ENCODE measurements at regions not wholly inside any gene's neighbourhood (a gene's known extent, or its start where the extent isn't known, plus 50 kb on each side); places are given as distances from the start of the nearest gene placed in this dataset.
"Not testable (repeated sequence)": the region's sequence is repeated elsewhere in the genome, so short reads cannot be mapped to it uniquely, and the experiment has no call there.

DNA sequence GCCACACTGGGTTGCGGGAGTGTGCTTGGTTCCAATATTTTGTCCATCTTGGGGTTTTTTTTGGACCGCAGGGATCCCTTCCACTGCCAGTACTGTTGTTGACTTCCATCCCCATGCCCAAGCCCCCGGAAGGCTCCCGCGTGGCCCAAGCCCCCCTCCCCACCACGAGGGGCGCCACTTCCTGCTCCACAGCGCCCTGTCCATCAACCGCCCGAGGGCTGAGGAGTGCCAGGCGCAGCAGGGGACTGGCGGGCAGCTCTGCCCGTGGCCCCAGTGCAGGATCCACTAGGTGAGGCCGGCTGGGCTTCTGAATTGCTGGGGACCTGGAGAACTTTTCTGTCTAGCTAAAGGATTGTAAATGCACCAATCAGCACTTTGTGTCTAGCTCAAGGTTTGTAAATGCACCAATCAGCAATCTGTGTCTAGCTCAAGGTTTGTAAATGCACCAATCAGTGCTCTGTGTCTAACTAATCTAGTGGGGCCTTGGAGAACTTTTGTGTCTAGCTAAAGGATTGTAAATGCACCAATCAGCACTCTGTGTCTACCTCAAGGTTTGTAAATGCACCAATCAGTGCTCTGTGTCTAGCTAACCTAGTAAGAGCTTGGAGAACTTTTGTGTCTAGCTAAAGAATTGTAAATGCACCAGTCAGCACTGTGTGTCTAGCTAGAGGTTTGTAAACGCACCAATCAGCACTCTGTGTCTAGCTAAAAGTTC lies 281.3 kb upstream of the CHAC2 start:
- H3K27me3 ChIP-seq (ENCODE audit: control insufficient read depth in 2 of 2, insufficient read depth in 1 of 2, low read length in 1 of 2); DNase-seq (ENCODE audit: low read depth in 6 of 9, low spot score in 9 of 9); H3K4me1 ChIP-seq (ENCODE audit: control insufficient read depth in 2 of 2, insufficient read depth in 2 of 2, low read length in 2 of 2); H3K27ac ChIP-seq (ENCODE audit: low read depth in 1 of 2, low read length in 1 of 2); H3K36me3 ChIP-seq (ENCODE audit: control insufficient read depth in 2 of 2, insufficient read depth in 2 of 2, low read length in 1 of 2); H3K4me3 ChIP-seq (ENCODE audit: low read length in 2 of 2); H3K9me3 ChIP-seq (ENCODE audit: control insufficient read depth in 2 of 2, insufficient read depth in 1 of 2, low read length in 1 of 2): not testable (repeated sequence)
- 96% methylated on average over 15 of the region's 15 CpGs for WGBS

DNA sequence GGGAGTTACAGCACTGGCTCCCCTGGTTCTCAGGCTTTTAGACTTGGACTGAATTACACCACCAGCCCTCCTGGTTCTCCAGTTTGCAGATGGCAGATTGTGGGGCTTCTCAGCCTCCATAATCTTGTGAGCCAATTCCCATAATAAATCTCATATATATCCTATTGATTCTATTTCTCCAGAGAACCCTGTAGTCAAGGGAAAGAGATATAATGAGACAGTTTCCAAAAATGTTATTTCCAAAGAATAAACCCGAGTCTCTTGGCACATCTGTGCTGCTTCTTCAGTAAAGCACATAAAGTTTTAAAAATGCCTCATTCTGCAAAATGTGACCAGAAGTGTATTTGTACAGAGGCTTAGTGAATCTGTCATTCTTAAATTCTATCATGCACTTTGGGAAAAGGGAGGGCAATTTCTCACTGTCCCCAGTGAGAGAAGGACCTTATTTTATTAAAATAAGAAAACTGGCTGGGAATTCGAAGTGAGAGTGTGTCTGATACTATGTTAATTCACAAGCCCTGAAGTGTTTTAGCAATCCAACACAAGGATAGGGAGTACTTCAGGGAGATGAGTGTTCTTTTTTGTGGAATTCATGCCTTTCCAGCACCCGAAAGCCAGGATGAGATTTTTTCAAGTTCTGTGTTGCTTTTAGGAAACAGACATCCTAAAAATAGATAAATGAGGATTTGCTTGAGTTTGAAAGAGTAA lies 282.4 kb upstream of the CHAC2 start:
- 89% methylated on average over 3 of the region's 3 CpGs for WGBS
- peaks cover 0 to 4% of the 10 kb centered on the region in 2 donors for H3K9me3 ChIP-seq (ENCODE audit: control insufficient read depth in 2 of 2, insufficient read depth in 1 of 2, low read length in 1 of 2)
- H3K4me1 ChIP-seq (ENCODE audit: control insufficient read depth in 2 of 2, insufficient read depth in 2 of 2, low read length in 2 of 2), result no peaks in the 10 kb centered on the region
- H3K27ac ChIP-seq (ENCODE audit: low read depth in 1 of 2, low read length in 1 of 2), result no peak overlapping the region
- H3K36me3 ChIP-seq (ENCODE audit: control insufficient read depth in 2 of 2, insufficient read depth in 2 of 2, low read length in 1 of 2), result no peaks in the 10 kb centered on the region
- H3K27me3 ChIP-seq (ENCODE audit: control insufficient read depth in 2 of 2, insufficient read depth in 1 of 2, low read length in 1 of 2), result no peaks in the 10 kb centered on the region
- no peak overlapping the region for H3K4me3 ChIP-seq (ENCODE audit: low read length in 2 of 2)
- no peak for DNase-seq (ENCODE audit: low read depth in 6 of 9, low spot score in 9 of 9)

DNA sequence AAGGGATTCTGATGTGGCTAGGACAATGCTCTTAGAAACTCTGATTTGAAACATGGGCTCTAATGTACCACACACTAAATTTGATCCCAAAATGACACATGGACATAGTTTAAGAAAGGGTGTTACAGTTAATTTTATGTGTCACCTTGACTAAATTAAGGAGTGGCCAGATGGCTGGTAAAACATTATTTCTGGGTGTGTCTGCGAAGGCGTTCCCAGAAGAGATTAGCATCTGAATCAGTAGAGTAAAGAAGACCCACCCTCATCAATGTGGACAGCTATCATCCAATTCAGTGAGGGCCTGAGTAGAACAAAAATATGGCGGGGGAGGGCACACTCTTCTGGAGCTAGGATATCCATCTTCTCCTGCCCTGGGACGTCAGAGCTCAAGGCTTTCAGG lies 283.1 kb upstream of the CHAC2 start:
- Histone ChIP-seq H3K36me3 (ENCODE audit: control insufficient read depth in 2 of 2, insufficient read depth in 2 of 2, low read length in 1 of 2) (no peaks in the 10 kb centered on the region), H3K4me1 (ENCODE audit: control insufficient read depth in 2 of 2, insufficient read depth in 2 of 2, low read length in 2 of 2) (no peaks in the 10 kb centered on the region), H3K4me3 (ENCODE audit: low read length in 2 of 2) (no peak overlapping the region), H3K27me3 (ENCODE audit: control insufficient read depth in 2 of 2, insufficient read depth in 1 of 2, low read length in 1 of 2) (no peaks in the 10 kb centered on the region), H3K27ac (ENCODE audit: low read depth in 1 of 2, low read length in 1 of 2) (no peak overlapping the region), H3K9me3 (ENCODE audit: control insufficient read depth in 2 of 2, insufficient read depth in 1 of 2, low read length in 1 of 2) (peaks cover 0 to 4% of the 10 kb centered on the region in 2 donors)
- 95% methylated on average over 4 of the region's 4 CpGs for WGBS
- no peak for DNase-seq (ENCODE audit: low read depth in 6 of 9, low spot score in 9 of 9)

DNA sequence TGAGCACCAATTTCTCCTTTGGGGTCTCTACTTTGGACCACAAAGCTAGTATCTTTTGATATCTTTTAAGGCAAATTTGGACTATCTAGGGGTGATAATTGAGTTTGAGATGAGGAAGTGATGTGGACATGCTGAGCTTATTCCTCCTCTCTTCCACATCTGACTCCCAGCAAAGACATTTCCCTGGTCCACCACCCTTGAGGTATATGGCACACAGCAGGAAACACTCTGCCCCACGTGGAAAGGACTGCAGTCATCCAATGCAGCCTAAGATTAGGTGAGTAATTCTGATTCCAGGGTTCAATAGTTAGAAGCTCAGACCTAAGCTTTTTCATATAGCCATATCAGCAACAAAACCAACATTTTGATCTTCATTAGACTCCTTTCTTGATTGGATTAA lies 290.1 kb upstream of the CHAC2 start:
- no peaks in the 10 kb centered on the region for H3K9me3 ChIP-seq (ENCODE audit: control insufficient read depth in 2 of 2, insufficient read depth in 1 of 2, low read length in 1 of 2)
- DNase-seq (ENCODE audit: low read depth in 6 of 9, low spot score in 9 of 9), result no peak
- H3K27me3 ChIP-seq (ENCODE audit: control insufficient read depth in 2 of 2, insufficient read depth in 1 of 2, low read length in 1 of 2), result no peaks in the 10 kb centered on the region
- H3K4me3 ChIP-seq (ENCODE audit: low read length in 2 of 2), result no peak overlapping the region
- H3K27ac ChIP-seq (ENCODE audit: low read depth in 1 of 2, low read length in 1 of 2), result no peak overlapping the region
- 37% methylated on average over 1 of the region's 1 CpG for WGBS
- no peaks in the 10 kb centered on the region for H3K36me3 ChIP-seq (ENCODE audit: control insufficient read depth in 2 of 2, insufficient read depth in 2 of 2, low read length in 1 of 2)
- no peaks in the 10 kb centered on the region for H3K4me1 ChIP-seq (ENCODE audit: control insufficient read depth in 2 of 2, insufficient read depth in 2 of 2, low read length in 2 of 2)

DNA sequence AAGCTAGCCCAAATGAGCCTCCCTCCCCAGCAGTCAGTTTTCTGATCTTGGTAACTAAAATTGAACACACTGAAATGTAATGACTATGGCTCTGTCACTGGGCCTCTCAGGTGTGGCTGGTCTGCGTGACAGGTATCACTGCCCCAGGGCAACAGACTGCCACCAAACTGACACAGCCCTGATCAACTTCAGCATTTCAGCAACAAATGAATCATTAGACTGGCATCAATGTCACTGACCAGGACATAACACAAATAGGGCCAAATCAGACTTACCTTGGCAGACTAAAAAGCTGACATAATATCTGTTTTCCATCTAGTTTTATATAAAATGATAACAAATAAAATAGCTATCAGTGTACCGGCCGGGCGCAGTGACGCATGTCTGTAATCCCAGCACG lies 290.8 kb upstream of the CHAC2 start:
- no peak overlapping the region for H3K27ac ChIP-seq (ENCODE audit: low read depth in 1 of 2, low read length in 1 of 2)
- no peak for DNase-seq (ENCODE audit: low read depth in 6 of 9, low spot score in 9 of 9)

DNA sequence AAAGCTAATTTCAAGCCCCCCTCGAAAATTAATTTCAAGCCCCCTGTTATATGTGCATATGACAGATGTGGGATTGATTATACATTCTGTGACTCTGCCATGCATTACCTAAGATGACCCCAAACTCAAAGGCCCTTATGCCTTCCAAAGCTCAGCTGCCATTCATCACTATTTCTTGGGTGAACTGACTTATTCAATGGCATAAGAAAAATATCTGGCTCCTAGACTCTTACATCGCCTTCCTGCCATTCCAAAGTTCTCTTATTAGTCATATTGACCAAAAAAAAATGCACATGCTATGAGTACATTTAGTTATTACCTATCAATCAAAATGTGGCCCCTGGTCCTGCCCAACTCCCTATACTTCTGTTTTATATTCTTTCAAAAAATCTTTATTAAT lies 291.8 kb upstream of the CHAC2 start:
- 93% methylated on average over 2 of the region's 2 CpGs for WGBS
- no peak overlapping the region for H3K27ac ChIP-seq (ENCODE audit: low read depth in 1 of 2, low read length in 1 of 2)
- no peak overlapping the region for H3K4me3 ChIP-seq (ENCODE audit: low read length in 2 of 2)
- H3K9me3 ChIP-seq (ENCODE audit: control insufficient read depth in 2 of 2, insufficient read depth in 1 of 2, low read length in 1 of 2), result no peaks in the 10 kb centered on the region
- no peak for DNase-seq (ENCODE audit: low read depth in 6 of 9, low spot score in 9 of 9)
- H3K36me3 ChIP-seq (ENCODE audit: control insufficient read depth in 2 of 2, insufficient read depth in 2 of 2, low read length in 1 of 2), result no peaks in the 10 kb centered on the region
- no peaks in the 10 kb centered on the region for H3K4me1 ChIP-seq (ENCODE audit: control insufficient read depth in 2 of 2, insufficient read depth in 2 of 2, low read length in 2 of 2)
- no peaks in the 10 kb centered on the region for H3K27me3 ChIP-seq (ENCODE audit: control insufficient read depth in 2 of 2, insufficient read depth in 1 of 2, low read length in 1 of 2)

More for the DNA sequence above, 290.8 kb upstream of the CHAC2 start:
- Histone ChIP-seq H3K27me3 (ENCODE audit: control insufficient read depth in 2 of 2, insufficient read depth in 1 of 2, low read length in 1 of 2) (no peaks in the 10 kb centered on the region), H3K4me1 (ENCODE audit: control insufficient read depth in 2 of 2, insufficient read depth in 2 of 2, low read length in 2 of 2) (no peaks in the 10 kb centered on the region), H3K4me3 (ENCODE audit: low read length in 2 of 2) (no peak overlapping the region), H3K9me3 (ENCODE audit: control insufficient read depth in 2 of 2, insufficient read depth in 1 of 2, low read length in 1 of 2) (no peaks in the 10 kb centered on the region), H3K36me3 (ENCODE audit: control insufficient read depth in 2 of 2, insufficient read depth in 2 of 2, low read length in 1 of 2) (no peaks in the 10 kb centered on the region)
- 96% methylated on average over 6 of the region's 6 CpGs for WGBS

DNA sequence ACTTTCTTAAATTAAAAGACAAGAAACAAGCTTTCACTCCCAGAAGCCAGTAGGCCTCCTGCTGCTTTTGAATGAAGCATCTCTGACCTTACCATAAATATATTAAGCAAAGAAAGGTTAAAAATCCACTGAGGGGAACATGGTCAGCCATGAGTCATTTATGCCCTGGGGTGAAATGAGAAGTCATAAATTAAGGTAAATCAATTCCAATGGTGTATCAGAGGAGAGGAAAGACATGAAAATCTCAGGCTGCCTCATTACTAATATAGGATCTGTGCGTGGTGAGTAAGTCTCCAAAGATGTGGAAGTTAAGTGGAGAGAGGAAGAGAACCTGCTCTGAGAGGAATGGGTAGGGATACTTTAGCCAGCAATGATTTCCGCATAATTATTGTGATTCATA lies 292.3 kb upstream of the CHAC2 start:
- Histone ChIP-seq H3K27ac (ENCODE audit: low read depth in 1 of 2, low read length in 1 of 2) (no peak overlapping the region), H3K4me1 (ENCODE audit: control insufficient read depth in 2 of 2, insufficient read depth in 2 of 2, low read length in 2 of 2) (no peaks in the 10 kb centered on the region), H3K4me3 (ENCODE audit: low read length in 2 of 2) (no peak overlapping the region), H3K9me3 (ENCODE audit: control insufficient read depth in 2 of 2, insufficient read depth in 1 of 2, low read length in 1 of 2) (no peaks in the 10 kb centered on the region), H3K27me3 (ENCODE audit: control insufficient read depth in 2 of 2, insufficient read depth in 1 of 2, low read length in 1 of 2) (no peaks in the 10 kb centered on the region), H3K36me3 (ENCODE audit: control insufficient read depth in 2 of 2, insufficient read depth in 2 of 2, low read length in 1 of 2) (no peaks in the 10 kb centered on the region)
- WGBS, result 97% methylated on average over 2 of the region's 2 CpGs
- DNase-seq (ENCODE audit: low read depth in 6 of 9, low spot score in 9 of 9), result no peak

DNA sequence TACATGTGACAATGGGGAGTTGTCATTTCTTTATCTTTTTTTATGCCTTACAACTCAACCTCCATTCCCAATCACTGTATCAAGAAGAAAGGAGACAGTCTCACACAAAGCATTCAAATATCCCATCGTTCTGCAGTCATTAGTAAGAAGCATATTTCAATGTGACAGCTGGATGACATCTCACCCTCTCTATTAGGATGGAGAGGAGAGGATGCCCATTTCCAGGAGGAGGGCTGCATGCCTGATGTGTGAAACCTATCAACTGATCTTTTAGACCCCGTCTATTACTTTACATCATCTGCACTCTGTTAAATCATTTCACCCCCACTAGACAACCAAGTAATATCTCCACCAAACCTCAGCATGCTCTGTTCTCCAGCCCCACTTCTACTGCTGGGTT lies 292.7 kb upstream of the CHAC2 start:
- Histone ChIP-seq H3K9me3 (ENCODE audit: control insufficient read depth in 2 of 2, insufficient read depth in 1 of 2, low read length in 1 of 2) (no peaks in the 10 kb centered on the region), H3K27me3 (ENCODE audit: control insufficient read depth in 2 of 2, insufficient read depth in 1 of 2, low read length in 1 of 2) (no peaks in the 10 kb centered on the region), H3K4me3 (ENCODE audit: low read length in 2 of 2) (no peak overlapping the region), H3K27ac (ENCODE audit: low read depth in 1 of 2, low read length in 1 of 2) (no peak overlapping the region), H3K4me1 (ENCODE audit: control insufficient read depth in 2 of 2, insufficient read depth in 2 of 2, low read length in 2 of 2) (no peaks in the 10 kb centered on the region), H3K36me3 (ENCODE audit: control insufficient read depth in 2 of 2, insufficient read depth in 2 of 2, low read length in 1 of 2) (no peaks in the 10 kb centered on the region)
- WGBS, result 89% methylated on average over 2 of the region's 2 CpGs
- DNase-seq (ENCODE audit: low read depth in 6 of 9, low spot score in 9 of 9), result no peak

DNA sequence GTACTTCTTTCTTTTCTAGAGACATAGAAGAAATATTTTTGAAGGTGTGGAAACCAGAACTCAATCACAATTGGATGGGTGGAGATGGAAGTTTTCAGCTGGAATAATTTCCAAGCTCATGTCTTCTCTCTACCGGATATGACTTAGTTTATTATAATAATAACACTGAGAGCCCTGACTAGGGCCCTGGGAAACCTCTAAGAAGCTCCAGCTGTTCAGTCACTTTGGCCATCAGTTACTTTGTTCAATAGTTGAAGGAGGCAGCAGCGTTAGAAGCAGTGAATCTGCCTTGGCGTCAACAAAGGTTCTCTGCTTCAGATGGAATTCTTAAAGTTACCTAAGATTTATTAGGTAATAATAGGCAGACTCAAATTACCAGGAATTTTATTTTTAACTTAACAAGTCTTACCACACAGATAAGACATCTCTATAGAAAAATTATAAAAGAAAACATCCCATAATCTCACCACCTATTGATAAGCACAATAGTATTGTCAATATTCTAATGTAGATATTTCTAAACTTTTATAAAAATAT lies 293.8 kb upstream of the CHAC2 start:
- Histone ChIP-seq H3K36me3 (ENCODE audit: control insufficient read depth in 2 of 2, insufficient read depth in 2 of 2, low read length in 1 of 2) (no peaks in the 10 kb centered on the region), H3K9me3 (ENCODE audit: control insufficient read depth in 2 of 2, insufficient read depth in 1 of 2, low read length in 1 of 2) (no peaks in the 10 kb centered on the region), H3K4me3 (ENCODE audit: low read length in 2 of 2) (no peak overlapping the region), H3K27ac (ENCODE audit: low read depth in 1 of 2, low read length in 1 of 2) (no peak overlapping the region), H3K27me3 (ENCODE audit: control insufficient read depth in 2 of 2, insufficient read depth in 1 of 2, low read length in 1 of 2) (no peaks in the 10 kb centered on the region), H3K4me1 (ENCODE audit: control insufficient read depth in 2 of 2, insufficient read depth in 2 of 2, low read length in 2 of 2) (no peaks in the 10 kb centered on the region)
- DNase-seq (ENCODE audit: low read depth in 6 of 9, low spot score in 9 of 9), result no peak
- 92% methylated on average over 3 of the region's 3 CpGs for WGBS
